Mesendoderm (in vitro differentiated cells): ENCODE measurements at regions not wholly inside any gene's neighbourhood (a gene's known extent, or its start where the extent isn't known, plus 50 kb on each side); places are given as distances from the start of the nearest gene placed in this dataset.

Experiments used
- DNase-seq: peaks from one replicate; pipeline ENCODE4 v3.0.0; 2013
- H2AK5ac ChIP-seq: 2 replicates; pipeline ENCODE4 v1.6.1; 2013; ENCODE audit warnings: low read length, inconsistent platforms
- H2BK120ac ChIP-seq: 2 replicates; pipeline ENCODE4 v1.6.1; 2013; ENCODE audit warnings: low read depth, mild to moderate bottlenecking, low read length, moderate library complexity, mixed read lengths
- H2BK15ac ChIP-seq: replicated peaks from 2 replicates; pipeline ENCODE4 v1.6.1; 2013; ENCODE audit warnings: low read depth, mild to moderate bottlenecking, moderate library complexity
- H2BK5ac ChIP-seq: 2 replicates; pipeline ENCODE4 v1.6.1; 2013; ENCODE audit warnings: low read length, inconsistent platforms
- H3K18ac ChIP-seq: 2 replicates; pipeline ENCODE4 v1.6.1; 2013; ENCODE audit warnings: mild to moderate bottlenecking, low read length, mixed read lengths
- H3K23ac ChIP-seq: one replicate; pipeline ENCODE4 v1.6.1; 2013; ENCODE audit warnings: low read length
- H3K27ac ChIP-seq: 2 replicates; pipeline ENCODE4 v1.5.1; 2013; ENCODE audit warnings: low read depth, mild to moderate bottlenecking, inconsistent platforms, low read length, moderate library complexity
- H3K27me3 ChIP-seq: 2 replicates; pipeline ENCODE4 v1.6.1; 2013; ENCODE audit warnings: low read length, control low read depth, mild to moderate bottlenecking, inconsistent platforms; ENCODE audit not compliant: insufficient read depth, poor library complexity
- H3K36me3 ChIP-seq: 2 replicates; pipeline ENCODE4 v1.6.1; 2013; ENCODE audit warnings: low read length, inconsistent platforms; ENCODE audit not compliant: control insufficient read depth, insufficient read depth
- H3K4ac ChIP-seq: one replicate; pipeline ENCODE4 v1.6.1; 2013; ENCODE audit warnings: low read depth, mild to moderate bottlenecking, low read length, moderate library complexity
- H3K4me1 ChIP-seq: 2 replicates; pipeline ENCODE4 v1.6.1; 2013; ENCODE audit warnings: low read depth, low read length, inconsistent platforms; ENCODE audit not compliant: control insufficient read depth
- H3K4me2 ChIP-seq: 2 replicates; pipeline ENCODE4 v1.6.1; 2013; ENCODE audit warnings: low read length
- H3K4me3 ChIP-seq: 2 replicates; pipeline ENCODE4 v1.5.1; 2013; ENCODE audit warnings: mild to moderate bottlenecking, low read length
- H3K56ac ChIP-seq: one replicate; pipeline ENCODE4 v1.6.1; 2013; ENCODE audit warnings: low read length
- H3K79me1 ChIP-seq: 2 replicates; pipeline ENCODE4 v1.6.1; 2013; ENCODE audit warnings: low read length, inconsistent platforms
- H3K79me2 ChIP-seq: 2 replicates; pipeline ENCODE4 v1.6.1; 2013; ENCODE audit warnings: mild to moderate bottlenecking, low read length; ENCODE audit not compliant: control insufficient read depth, insufficient read depth
- H3K9ac ChIP-seq: 2 replicates; pipeline ENCODE4 v1.6.1; 2013; ENCODE audit warnings: low read length, inconsistent platforms
- H4K5ac ChIP-seq: one replicate; pipeline ENCODE4 v1.6.1; 2013; ENCODE audit warnings: low read length
- H4K8ac ChIP-seq: one replicate; pipeline ENCODE4 v1.6.1; 2013; ENCODE audit warnings: low read depth, mild to moderate bottlenecking, control low read depth, low read length, moderate library complexity
- WGBS: extraction: QIAGEN DNeasy Blood & Tissue Kit; methylation state at CpG from one replicate; pipeline ENCODE4 v1.1.7; 2013; ENCODE audit warnings: low lambda C conversion rate, missing lambda C conversion rate; ENCODE audit not compliant: insufficient coverage; ENCODE audit errors: extremely low coverage; 5-methylcytosine and 5-hydroxymethylcytosine counted together

DNA sequence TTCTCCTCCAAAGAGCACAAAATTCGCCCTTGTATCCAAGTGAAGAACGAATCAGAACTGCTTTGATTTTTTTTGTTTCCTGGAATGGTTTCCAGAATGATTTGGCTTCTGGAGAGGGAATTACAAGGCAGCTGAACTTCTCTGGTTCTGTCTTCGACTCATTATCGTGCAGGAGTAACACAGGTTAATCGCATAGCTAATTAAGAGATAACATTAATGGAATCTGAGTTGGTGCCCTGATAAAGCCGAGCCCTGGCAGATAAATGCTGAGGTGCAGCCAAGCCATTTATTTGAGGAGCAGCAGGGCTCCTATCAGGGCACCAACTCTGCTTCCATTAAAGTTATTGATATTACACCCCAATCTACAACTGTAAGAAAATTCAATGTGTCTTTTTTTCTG is 433.7 kb downstream of the ZNF521 start:
- H2BK15ac ChIP-seq = no peak overlapping the region
- no peak overlapping the region for H2BK120ac ChIP-seq
- peak overlapping the region; percentile 66 for H3K56ac ChIP-seq
- H3K79me2 ChIP-seq = no peaks in the 10 kb centered on the region
- DNase-seq = peak; percentile 79
- no peak overlapping the region for H3K4ac ChIP-seq
- peak overlapping the region; percentile 58 for H3K27ac ChIP-seq
- no peak overlapping the region for H3K23ac ChIP-seq
- H4K5ac ChIP-seq = no peak overlapping the region
- no peaks in the 10 kb centered on the region for H3K79me1 ChIP-seq
- no peak overlapping the region for H3K4me2 ChIP-seq
- H3K18ac ChIP-seq = no peak overlapping the region
- no peak overlapping the region for H4K8ac ChIP-seq
- no peak overlapping the region for H2AK5ac ChIP-seq
- H3K27me3 ChIP-seq = no peaks in the 10 kb centered on the region
- no peaks in the 10 kb centered on the region for H3K36me3 ChIP-seq
- no peak overlapping the region for H3K4me3 ChIP-seq
- no peak overlapping the region for H3K9ac ChIP-seq
- peaks cover 21% of the 10 kb centered on the region for H3K4me1 ChIP-seq
- no CpG with 5 or more reads among the region's 6 CpGs for WGBS
- no peak overlapping the region for H2BK5ac ChIP-seq

- Histone ChIP-seq H3K4me3 (no peak overlapping the region), H3K4ac (peak overlapping the region; percentile 8), H3K27ac (no peak overlapping the region), H3K79me1 (no peaks in the 10 kb centered on the region), H3K18ac (no peak overlapping the region), H3K79me2 (no peaks in the 10 kb centered on the region), H4K5ac (peak overlapping the region; percentile 74), H3K4me2 (no peak overlapping the region), H3K27me3 (no peaks in the 10 kb centered on the region), H2BK120ac (no peak overlapping the region), H3K9ac (no peak overlapping the region), H2AK5ac (peak overlapping the region; percentile 6), H4K8ac (no peak overlapping the region), H3K23ac (no peak overlapping the region), H3K4me1 (peaks cover 17% of the 10 kb centered on the region), H3K56ac (peak overlapping the region; percentile 17), H2BK5ac (peak overlapping the region; percentile 15), H2BK15ac (no peak overlapping the region), H3K36me3 (no peaks in the 10 kb centered on the region)
- DNase-seq = no peak
- WGBS = no CpG with 5 or more reads among the region's 10 CpGs
Observed at GRCh38 chr18:24919181-24919797, 432.7 kb downstream of the ZNF521 start.

DNA sequence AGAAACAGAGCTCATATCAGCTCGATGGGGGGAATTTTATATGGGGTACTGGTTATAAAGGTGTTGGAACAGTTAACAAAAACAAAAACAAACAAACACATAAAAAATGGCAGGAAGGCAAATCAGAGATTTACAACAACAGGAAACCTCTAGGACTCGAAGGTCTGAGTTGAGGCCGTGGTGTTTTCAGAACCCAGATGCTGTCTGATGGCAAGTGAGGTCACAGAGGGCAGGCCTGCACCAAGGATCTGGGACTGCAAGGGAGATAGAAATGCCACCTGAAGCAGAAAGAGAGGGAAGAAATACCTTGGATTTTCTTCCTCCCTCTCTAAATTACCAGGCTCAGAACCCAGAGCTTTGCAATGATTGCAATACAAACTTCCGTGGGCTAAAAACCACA is 429.5 kb downstream of the ZNF521 start:
- Histone ChIP-seq H2BK5ac (peak overlapping the region; percentile 64), H3K4ac (no peak overlapping the region), H3K56ac (peak overlapping the region; percentile 63), H3K4me2 (no peak overlapping the region), H4K8ac (no peak overlapping the region), H3K27ac (no peak overlapping the region), H2AK5ac (no peak overlapping the region), H3K4me3 (no peak overlapping the region), H3K9ac (no peak overlapping the region), H2BK120ac (no peak overlapping the region), H3K36me3 (no peaks in the 10 kb centered on the region), H3K23ac (no peak overlapping the region), H3K27me3 (no peaks in the 10 kb centered on the region), H3K18ac (peak overlapping the region; percentile 30), H3K4me1 (peaks cover 23% of the 10 kb centered on the region), H2BK15ac (no peak overlapping the region), H3K79me1 (no peaks in the 10 kb centered on the region), H3K79me2 (no peaks in the 10 kb centered on the region), H4K5ac (no peak overlapping the region)
- no peak for DNase-seq
- WGBS = no CpG with 5 or more reads among the region's 4 CpGs

GRCh38 chr18:24923138-24923537 is 428.8 kb downstream of the ZNF521 start:
- H2BK5ac ChIP-seq = peak overlapping the region; percentile 64

DNA sequence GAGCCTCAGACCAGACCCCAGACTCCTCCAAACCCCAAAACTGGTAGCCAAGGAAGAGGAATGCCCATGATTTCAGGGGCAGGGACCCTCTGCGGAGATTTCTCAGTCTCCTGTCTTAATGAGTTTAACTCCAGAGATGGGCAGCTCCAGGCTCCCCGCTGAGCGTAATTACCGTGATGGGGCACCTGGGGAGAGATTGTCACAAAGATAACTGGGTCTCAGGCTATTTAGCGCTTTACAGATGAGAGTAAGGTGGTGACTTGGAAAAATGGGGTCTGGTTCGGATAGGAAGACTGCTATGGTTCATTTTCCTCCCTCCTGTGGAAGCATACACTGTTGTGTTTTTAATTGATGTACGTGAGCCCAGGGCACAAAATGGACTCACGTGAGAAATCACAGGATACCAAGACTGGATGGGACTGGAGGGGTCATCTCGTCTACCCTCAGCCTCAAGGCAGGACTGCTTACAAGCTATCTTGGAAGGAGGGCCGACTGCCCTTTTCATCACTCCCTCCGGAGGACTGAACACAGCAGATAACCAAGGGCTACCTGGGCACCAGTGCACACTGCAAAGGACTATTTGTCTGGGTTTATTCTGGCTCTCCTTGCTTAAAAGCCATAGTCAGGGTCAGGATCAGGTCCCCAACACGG is 427.8 kb downstream of the ZNF521 start:
- H3K4me2 ChIP-seq = peak overlapping the region; percentile 12
- no peaks in the 10 kb centered on the region for H3K79me1 ChIP-seq
- peak overlapping the region; percentile 98 for H2BK5ac ChIP-seq
- H4K5ac ChIP-seq = peak overlapping the region; percentile 3
- H2BK15ac ChIP-seq = no peak overlapping the region
- H3K9ac ChIP-seq = peak overlapping the region; percentile 59
- H3K4ac ChIP-seq = peak overlapping the region; percentile 28
- no peak overlapping the region for H4K8ac ChIP-seq
- peak; percentile 85 for DNase-seq
- H2AK5ac ChIP-seq = peak overlapping the region; percentile 99
- peak overlapping the region; percentile 89 for H3K56ac ChIP-seq
- H3K27ac ChIP-seq = peak overlapping the region; percentile 62
- no peak overlapping the region for H3K4me3 ChIP-seq
- peak overlapping the region; percentile 82 for H2BK120ac ChIP-seq
- H3K79me2 ChIP-seq = no peaks in the 10 kb centered on the region
- no peaks in the 10 kb centered on the region for H3K27me3 ChIP-seq
- H3K36me3 ChIP-seq = no peaks in the 10 kb centered on the region
- peaks cover 18% of the 10 kb centered on the region for H3K4me1 ChIP-seq
- no CpG with 5 or more reads among the region's 12 CpGs for WGBS
- peak overlapping the region; percentile 95 for H3K23ac ChIP-seq
- H3K18ac ChIP-seq = peak overlapping the region; percentile 39

More at GRCh38 chr18:24923138-24923537, 428.8 kb downstream of the ZNF521 start:
- no peak overlapping the region for H3K4me2 ChIP-seq
- DNase-seq = no peak
- H4K8ac ChIP-seq = no peak overlapping the region
- H3K18ac ChIP-seq = no peak overlapping the region
- no peak overlapping the region for H2AK5ac ChIP-seq
- H3K56ac ChIP-seq = no peak overlapping the region
- no peak overlapping the region for H2BK120ac ChIP-seq
- H3K4ac ChIP-seq = no peak overlapping the region
- H3K9ac ChIP-seq = no peak overlapping the region
- H3K79me1 ChIP-seq = no peaks in the 10 kb centered on the region
- H3K23ac ChIP-seq = no peak overlapping the region
- H3K4me3 ChIP-seq = no peak overlapping the region
- H3K27ac ChIP-seq = no peak overlapping the region
- no peaks in the 10 kb centered on the region for H3K79me2 ChIP-seq
- WGBS = no CpG with 5 or more reads among the region's 1 CpG
- no peaks in the 10 kb centered on the region for H3K36me3 ChIP-seq
- H2BK15ac ChIP-seq = no peak overlapping the region
- peaks cover 19% of the 10 kb centered on the region for H3K4me1 ChIP-seq
- H3K27me3 ChIP-seq = no peaks in the 10 kb centered on the region
- H4K5ac ChIP-seq = no peak overlapping the region
